ENCODE measurements at regions not wholly inside any gene's neighbourhood (a gene's known extent, or its start where the extent isn't known, plus 50 kb on each side); places are given as distances from the start of the nearest gene placed in this dataset.

DNA sequence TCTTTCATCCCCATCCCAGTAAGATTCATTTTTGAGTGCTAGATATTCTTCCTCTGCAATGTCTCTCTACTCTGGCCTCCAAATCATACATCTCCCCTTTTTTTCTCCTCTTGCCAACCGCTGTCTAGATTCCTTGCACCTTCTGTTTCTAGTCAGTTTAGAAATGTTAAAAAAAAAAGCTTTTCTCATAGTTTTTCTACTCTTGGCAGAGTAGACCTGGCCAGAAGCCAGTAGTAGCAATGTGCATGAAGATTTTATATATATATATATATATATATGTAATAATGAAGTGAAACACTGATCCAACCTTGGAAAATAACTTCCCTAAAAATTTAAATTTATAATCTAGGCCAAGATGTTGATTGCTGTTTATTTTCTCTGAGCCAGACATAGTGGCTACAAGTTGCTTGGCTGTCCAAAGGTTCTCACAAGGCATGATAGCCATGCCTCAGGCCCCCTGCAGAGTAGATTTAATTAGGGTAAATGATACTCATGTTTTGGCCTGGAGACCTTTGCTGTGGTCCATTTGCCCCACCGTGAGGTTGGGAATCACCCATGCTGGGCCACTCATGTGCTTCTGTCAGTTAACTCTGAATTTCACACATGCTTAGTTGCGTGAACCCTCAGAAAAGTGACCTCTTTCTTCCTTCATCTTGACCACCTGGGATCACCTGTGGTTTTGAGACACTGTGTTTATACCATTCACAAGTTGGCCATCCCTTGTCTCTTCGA is 103.4 kb upstream of the KCNE2 start:
- TF ChIP-seq, protein P1, sequence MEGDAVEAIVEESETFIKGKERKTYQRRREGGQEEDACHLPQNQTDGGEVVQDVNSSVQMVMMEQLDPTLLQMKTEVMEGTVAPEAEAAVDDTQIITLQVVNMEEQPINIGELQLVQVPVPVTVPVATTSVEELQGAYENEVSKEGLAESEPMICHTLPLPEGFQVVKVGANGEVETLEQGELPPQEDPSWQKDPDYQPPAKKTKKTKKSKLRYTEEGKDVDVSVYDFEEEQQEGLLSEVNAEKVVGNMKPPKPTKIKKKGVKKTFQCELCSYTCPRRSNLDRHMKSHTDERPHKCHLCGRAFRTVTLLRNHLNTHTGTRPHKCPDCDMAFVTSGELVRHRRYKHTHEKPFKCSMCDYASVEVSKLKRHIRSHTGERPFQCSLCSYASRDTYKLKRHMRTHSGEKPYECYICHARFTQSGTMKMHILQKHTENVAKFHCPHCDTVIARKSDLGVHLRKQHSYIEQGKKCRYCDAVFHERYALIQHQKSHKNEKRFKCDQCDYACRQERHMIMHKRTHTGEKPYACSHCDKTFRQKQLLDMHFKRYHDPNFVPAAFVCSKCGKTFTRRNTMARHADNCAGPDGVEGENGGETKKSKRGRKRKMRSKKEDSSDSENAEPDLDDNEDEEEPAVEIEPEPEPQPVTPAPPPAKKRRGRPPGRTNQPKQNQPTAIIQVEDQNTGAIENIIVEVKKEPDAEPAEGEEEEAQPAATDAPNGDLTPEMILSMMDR (IDR thresholded peaks at IDR 0.05; ENCODE audit: insufficient read depth, low read depth, low read length, missing control alignments): no peak
- no peak for DNase-seq (ENCODE audit: low read depth)
- no peak overlapping the region for H3K4me3 ChIP-seq (ENCODE audit: low read length)

DNA sequence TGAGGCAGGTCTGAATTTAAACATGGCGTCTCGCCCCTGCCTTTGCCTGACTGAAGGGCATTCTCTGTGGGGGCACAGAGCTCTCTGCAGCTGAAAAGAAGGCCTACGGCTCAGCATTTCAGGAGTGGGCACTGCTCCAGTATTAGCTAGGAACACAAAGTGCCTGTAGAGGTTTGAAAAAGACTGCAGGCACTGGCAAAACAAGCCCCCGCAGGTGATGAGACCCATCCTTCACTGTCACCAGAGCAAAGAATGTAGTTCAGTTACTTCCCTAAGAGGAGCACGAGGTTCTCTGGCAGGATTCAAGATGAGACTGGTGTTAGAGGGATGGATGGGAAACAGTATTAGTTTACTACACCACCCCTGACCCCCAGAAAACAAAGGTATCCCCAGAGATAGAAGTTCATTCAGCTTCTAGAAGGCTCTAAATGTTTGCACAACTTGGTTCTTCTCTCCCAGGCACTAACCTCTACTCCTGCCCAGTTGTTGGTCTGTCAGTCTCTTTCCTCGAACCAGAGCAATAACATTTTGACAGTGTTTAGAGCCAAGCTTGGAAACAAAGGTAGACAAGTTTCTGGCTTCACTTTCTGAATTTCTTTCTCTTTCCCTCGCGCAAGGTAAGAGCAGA is 101.9 kb upstream of the KCNE2 start:
- no peak overlapping the region for H3K4me3 ChIP-seq (ENCODE audit: low read length)
- TF ChIP-seq, protein P1 (IDR thresholded peaks at IDR 0.05; ENCODE audit: insufficient read depth, low read depth, low read length, missing control alignments): no peak
- DNase-seq (ENCODE audit: low read depth): no peak

DNA sequence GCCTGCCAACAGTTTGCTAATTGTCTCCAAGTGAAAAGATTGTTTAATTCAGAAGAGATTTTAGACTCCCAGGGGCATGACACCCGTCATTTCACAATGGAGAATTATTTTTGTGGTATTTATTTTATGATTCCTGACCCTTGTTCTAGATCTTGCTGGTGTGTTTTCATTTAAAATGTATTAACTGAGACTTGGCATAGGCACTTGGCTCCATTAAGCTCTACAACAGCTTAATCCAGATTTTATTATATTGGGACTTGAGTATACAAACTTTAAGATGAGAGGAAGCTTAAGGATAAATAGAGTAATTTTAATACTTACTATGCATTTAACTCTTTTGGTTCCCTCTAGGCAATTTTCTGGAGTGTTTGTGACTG is 101.3 kb upstream of the KCNE2 start:
- TF ChIP-seq, protein P1 (IDR thresholded peaks at IDR 0.05; ENCODE audit: insufficient read depth, low read depth, low read length, missing control alignments): no peak
- no peak overlapping the region for H3K4me3 ChIP-seq (ENCODE audit: low read length)
- DNase-seq (ENCODE audit: low read depth): no peak

DNA sequence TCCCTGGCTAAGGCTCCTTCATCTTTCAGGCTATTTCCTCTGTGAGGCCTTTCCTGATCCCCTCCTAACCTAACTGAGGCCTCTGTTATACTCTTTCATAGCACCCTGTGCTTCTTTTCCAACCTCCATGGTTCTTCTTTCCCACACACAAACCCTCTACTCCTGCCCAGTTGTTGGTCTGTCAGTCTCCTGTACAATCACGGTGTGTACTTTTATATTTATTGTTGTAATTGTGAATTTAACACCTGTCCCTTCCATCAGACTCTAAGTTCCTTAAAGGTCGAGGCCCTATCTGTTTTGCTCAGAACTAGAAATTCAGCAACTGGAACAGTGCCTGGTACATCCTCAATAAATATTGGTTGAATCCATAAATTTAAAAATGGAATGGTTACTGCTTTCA is 100.2 kb upstream of the KCNE2 start:
- DNase-seq (ENCODE audit: low read depth): no peak
- no peak overlapping the region for H3K4me3 ChIP-seq (ENCODE audit: low read length)
- TF ChIP-seq, protein P1 (IDR thresholded peaks at IDR 0.05; ENCODE audit: insufficient read depth, low read depth, low read length, missing control alignments): no peak

DNA sequence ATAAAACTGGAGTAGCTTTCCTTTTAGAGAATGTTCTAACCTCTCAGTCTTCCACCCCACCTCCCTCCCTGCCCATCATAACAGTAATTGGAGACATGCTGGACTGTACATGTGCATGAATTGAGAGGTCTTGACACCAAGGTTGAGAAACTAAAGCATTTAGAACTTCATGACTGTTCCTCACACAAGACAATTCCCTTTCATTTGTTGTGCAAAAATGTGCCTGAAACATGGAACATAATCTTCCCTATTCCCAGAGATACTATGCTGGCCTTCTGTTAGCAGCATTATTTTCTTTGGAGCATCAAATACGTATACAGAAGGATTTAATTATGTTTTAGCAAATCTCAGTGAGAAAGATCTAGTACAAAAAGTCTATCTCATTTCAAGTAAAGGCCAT is 97.5 kb upstream of the KCNE2 start:
- no peak for DNase-seq (ENCODE audit: low read depth)
- TF ChIP-seq, protein P1 (IDR thresholded peaks at IDR 0.05; ENCODE audit: insufficient read depth, low read depth, low read length, missing control alignments): no peak
- no peak overlapping the region for H3K4me3 ChIP-seq (ENCODE audit: low read length)

DNA sequence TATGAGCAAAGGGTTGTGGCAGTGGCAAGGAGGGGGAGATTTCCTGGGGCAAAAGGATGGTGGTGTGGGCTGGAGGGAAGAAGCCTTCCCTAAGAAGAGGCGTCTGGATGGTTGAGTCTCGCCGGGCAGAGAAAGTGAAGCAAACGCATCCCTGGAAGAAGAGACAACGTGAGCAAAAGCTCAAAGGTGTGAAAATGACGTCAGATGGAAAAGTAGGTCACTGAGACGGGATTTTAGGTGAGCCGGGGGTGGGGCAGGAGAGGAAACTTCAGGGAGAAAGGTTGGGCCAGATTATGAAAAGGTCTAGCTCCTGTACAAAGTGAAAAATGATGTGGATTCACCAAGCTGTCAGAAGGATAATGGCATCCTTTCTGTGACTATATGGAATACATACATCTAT is 95.3 kb upstream of the KCNE2 start:
- DNase-seq (ENCODE audit: low read depth): no peak

More for the DNA sequence above, 95.3 kb upstream of the KCNE2 start:
- TF ChIP-seq, protein P1 (IDR thresholded peaks at IDR 0.05; ENCODE audit: insufficient read depth, low read depth, low read length, missing control alignments): no peak
- H3K4me3 ChIP-seq (ENCODE audit: low read length): no peak overlapping the region

All from epithelial cell of esophagus (primary cell).